ENCODE measurements at regions not wholly inside any gene's neighbourhood (a gene's known extent, or its start where the extent isn't known, plus 50 kb on each side); places are given as distances from the start of the nearest gene placed in this dataset.
"Not testable (repeated sequence)": the region's sequence is repeated elsewhere in the genome, so short reads cannot be mapped to it uniquely, and the experiment has no call there.

- no peaks in the 10 kb centered on the region for H3K36me3 Mint-ChIP-seq (ENCODE audit: low read depth)
- no peak overlapping the region for H3K4me3 Mint-ChIP-seq
- H3K9me3 Mint-ChIP-seq = no peaks in the 10 kb centered on the region
- no peak overlapping the region for H3K27ac Mint-ChIP-seq
- H3K27me3 Mint-ChIP-seq = peaks cover 11% of the 10 kb centered on the region
- H3K4me1 Mint-ChIP-seq (ENCODE audit: low read depth) = no peaks in the 10 kb centered on the region
Observed at GRCh38 chr5:175357995-175358394, 86.0 kb downstream of the DRD1 start.

GRCh38 chr5:175356428-175356827 lies 87.6 kb downstream of the DRD1 start:
- Mint-ChIP-seq H3K27ac (no peak overlapping the region), H3K27me3 (peaks cover 12% of the 10 kb centered on the region), H3K4me3 (no peak overlapping the region), H3K36me3 (ENCODE audit: low read depth) (no peaks in the 10 kb centered on the region), H3K4me1 (ENCODE audit: low read depth) (no peaks in the 10 kb centered on the region), H3K9me3 (no peaks in the 10 kb centered on the region)

- Mint-ChIP-seq H3K4me1 (ENCODE audit: low read depth) (no peaks in the 10 kb centered on the region), H3K36me3 (ENCODE audit: low read depth) (no peaks in the 10 kb centered on the region), H3K27me3 (peaks cover 7% of the 10 kb centered on the region), H3K4me3 (no peak overlapping the region), H3K27ac (no peak overlapping the region), H3K9me3 (no peaks in the 10 kb centered on the region)
Observed at GRCh38 chr5:175354964-175355363, 89.0 kb downstream of the DRD1 start.

- Mint-ChIP-seq H3K36me3 (ENCODE audit: low read depth) (no peaks in the 10 kb centered on the region), H3K4me1 (ENCODE audit: low read depth) (no peaks in the 10 kb centered on the region), H3K9me3 (no peaks in the 10 kb centered on the region), H3K27me3 (peaks cover 11% of the 10 kb centered on the region), H3K27ac (no peak overlapping the region), H3K4me3 (no peak overlapping the region)
Observed at GRCh38 chr5:175353926-175354325, 90.1 kb downstream of the DRD1 start.

GRCh38 chr5:175351897-175352590 lies 91.9 kb downstream of the DRD1 start:
- H3K4me3 Mint-ChIP-seq = no peak overlapping the region
- H3K36me3 Mint-ChIP-seq (ENCODE audit: low read depth) = no peaks in the 10 kb centered on the region
- H3K27me3 Mint-ChIP-seq = peaks cover 14% of the 10 kb centered on the region
- no peak overlapping the region for H3K27ac Mint-ChIP-seq
- no peaks in the 10 kb centered on the region for H3K9me3 Mint-ChIP-seq
- H3K4me1 Mint-ChIP-seq (ENCODE audit: low read depth) = no peaks in the 10 kb centered on the region

- Mint-ChIP-seq H3K4me1 (ENCODE audit: low read depth) (no peaks in the 10 kb centered on the region), H3K27me3 (peaks cover 14% of the 10 kb centered on the region), H3K4me3 (no peak overlapping the region), H3K36me3 (ENCODE audit: low read depth) (no peaks in the 10 kb centered on the region), H3K27ac (no peak overlapping the region), H3K9me3 (no peaks in the 10 kb centered on the region)
Observed at GRCh38 chr5:175351126-175351525, 92.9 kb downstream of the DRD1 start.

- H3K4me3 Mint-ChIP-seq = no peak overlapping the region
- no peaks in the 10 kb centered on the region for H3K36me3 Mint-ChIP-seq (ENCODE audit: low read depth)
- H3K9me3 Mint-ChIP-seq = no peaks in the 10 kb centered on the region
- peaks cover 25% of the 10 kb centered on the region for H3K27me3 Mint-ChIP-seq
- H3K27ac Mint-ChIP-seq = no peak overlapping the region
- no peaks in the 10 kb centered on the region for H3K4me1 Mint-ChIP-seq (ENCODE audit: low read depth)
Observed at GRCh38 chr5:175347931-175348330, 96.1 kb downstream of the DRD1 start.

GRCh38 chr5:175347027-175347426 lies 97.0 kb downstream of the DRD1 start:
- Mint-ChIP-seq H3K27ac (no peak overlapping the region), H3K4me3 (no peak overlapping the region), H3K36me3 (ENCODE audit: low read depth) (no peaks in the 10 kb centered on the region), H3K9me3 (no peaks in the 10 kb centered on the region), H3K27me3 (peaks cover 21% of the 10 kb centered on the region), H3K4me1 (ENCODE audit: low read depth) (no peaks in the 10 kb centered on the region)

- Mint-ChIP-seq H3K4me3 (no peak overlapping the region), H3K36me3 (ENCODE audit: low read depth) (no peaks in the 10 kb centered on the region), H3K9me3 (no peaks in the 10 kb centered on the region), H3K27ac (no peak overlapping the region), H3K27me3 (peaks cover 21% of the 10 kb centered on the region), H3K4me1 (ENCODE audit: low read depth) (no peaks in the 10 kb centered on the region)
Observed at GRCh38 chr5:175344331-175345195, 99.4 kb downstream of the DRD1 start.

GRCh38 chr5:175343308-175343707 lies 100.7 kb downstream of the DRD1 start:
- no peaks in the 10 kb centered on the region for H3K4me1 Mint-ChIP-seq (ENCODE audit: low read depth)
- H3K27me3 Mint-ChIP-seq = peaks cover 14% of the 10 kb centered on the region
- H3K9me3 Mint-ChIP-seq = no peaks in the 10 kb centered on the region
- no peak overlapping the region for H3K27ac Mint-ChIP-seq
- no peak overlapping the region for H3K4me3 Mint-ChIP-seq
- H3K36me3 Mint-ChIP-seq (ENCODE audit: low read depth) = no peaks in the 10 kb centered on the region

GRCh38 chr5:175340180-175340579 lies 103.8 kb downstream of the DRD1 start:
- Mint-ChIP-seq H3K27ac (no peak overlapping the region), H3K4me1 (ENCODE audit: low read depth) (no peaks in the 10 kb centered on the region), H3K9me3 (no peaks in the 10 kb centered on the region), H3K36me3 (ENCODE audit: low read depth) (no peaks in the 10 kb centered on the region), H3K4me3 (no peak overlapping the region), H3K27me3 (peaks cover 10% of the 10 kb centered on the region)

GRCh38 chr5:175337680-175338079 lies 106.3 kb downstream of the DRD1 start:
- Mint-ChIP-seq H3K27me3 (peaks cover 4% of the 10 kb centered on the region), H3K27ac (no peak overlapping the region), H3K9me3 (no peaks in the 10 kb centered on the region), H3K36me3 (ENCODE audit: low read depth) (no peaks in the 10 kb centered on the region), H3K4me3 (no peak overlapping the region), H3K4me1 (ENCODE audit: low read depth) (no peaks in the 10 kb centered on the region)

- no peak overlapping the region for H3K4me3 Mint-ChIP-seq
- no peaks in the 10 kb centered on the region for H3K4me1 Mint-ChIP-seq (ENCODE audit: low read depth)
- no peaks in the 10 kb centered on the region for H3K36me3 Mint-ChIP-seq (ENCODE audit: low read depth)
- H3K27ac Mint-ChIP-seq = no peak overlapping the region
- H3K27me3 Mint-ChIP-seq = peaks cover 4% of the 10 kb centered on the region
- H3K9me3 Mint-ChIP-seq = no peaks in the 10 kb centered on the region
Observed at GRCh38 chr5:175336781-175337180, 107.2 kb downstream of the DRD1 start.

- peaks cover 5% of the 10 kb centered on the region for H3K9me3 Mint-ChIP-seq
- no peak overlapping the region for H3K4me3 Mint-ChIP-seq
- no peaks in the 10 kb centered on the region for H3K4me1 Mint-ChIP-seq (ENCODE audit: low read depth)
- H3K27me3 Mint-ChIP-seq = peaks cover 4% of the 10 kb centered on the region
- H3K36me3 Mint-ChIP-seq (ENCODE audit: low read depth) = no peaks in the 10 kb centered on the region
- H3K27ac Mint-ChIP-seq = no peak overlapping the region
Observed at GRCh38 chr5:175335691-175336090, 108.3 kb downstream of the DRD1 start.

GRCh38 chr5:175331173-175332036 lies 112.6 kb downstream of the DRD1 start:
- H3K27ac Mint-ChIP-seq; H3K36me3 Mint-ChIP-seq (ENCODE audit: low read depth); H3K4me3 Mint-ChIP-seq; H3K4me1 Mint-ChIP-seq (ENCODE audit: low read depth); H3K9me3 Mint-ChIP-seq: not testable (repeated sequence)
- H3K27me3 Mint-ChIP-seq = peaks cover 13% of the 10 kb centered on the region

Measured in stimulated activated naive CD8-positive, alpha-beta T cell treated with anti-CD3 and anti-CD28 coated beads, Interleukin-15, Interleukin-2, amounts not matched to agents 100 ng/mL and 50 ng/mL, for 24 hours (primary cell).